ENCODE measurements at regions not wholly inside any gene's neighbourhood (a gene's known extent, or its start where the extent isn't known, plus 50 kb on each side); places are given as distances from the start of the nearest gene placed in this dataset.

DNA sequence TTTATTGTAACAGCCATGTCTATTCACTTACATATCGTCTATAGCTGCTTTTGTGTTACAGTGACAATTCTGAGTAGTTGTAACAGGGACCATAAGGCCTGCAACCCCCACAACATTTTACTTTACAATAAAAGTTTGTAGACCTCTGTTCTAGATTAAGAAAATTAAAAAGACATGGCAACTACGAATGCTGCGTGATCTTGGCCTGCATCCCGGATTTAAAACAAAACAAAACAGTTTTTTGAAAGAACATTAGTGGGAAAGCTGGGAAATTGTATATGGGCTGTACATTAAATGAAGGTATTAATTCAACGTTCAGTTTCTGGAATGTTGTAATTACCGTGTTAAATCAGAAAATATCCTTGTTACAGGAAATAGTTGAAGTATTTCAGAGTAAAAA is 64.1 kb downstream of the RMI2 start:
- Mint-ChIP-seq H3K9me3 (peaks cover 2% of the 10 kb centered on the region), H3K36me3 (ENCODE audit: low read depth) (no peaks in the 10 kb centered on the region), H3K4me1 (peaks cover 14% of the 10 kb centered on the region), H3K27me3 (ENCODE audit: low read depth) (no peaks in the 10 kb centered on the region), H3K4me3 (no peak overlapping the region), H3K27ac (peak overlapping the region; percentile 54 to 72 (median 64))
- TF ChIP-seq, protein P1, sequence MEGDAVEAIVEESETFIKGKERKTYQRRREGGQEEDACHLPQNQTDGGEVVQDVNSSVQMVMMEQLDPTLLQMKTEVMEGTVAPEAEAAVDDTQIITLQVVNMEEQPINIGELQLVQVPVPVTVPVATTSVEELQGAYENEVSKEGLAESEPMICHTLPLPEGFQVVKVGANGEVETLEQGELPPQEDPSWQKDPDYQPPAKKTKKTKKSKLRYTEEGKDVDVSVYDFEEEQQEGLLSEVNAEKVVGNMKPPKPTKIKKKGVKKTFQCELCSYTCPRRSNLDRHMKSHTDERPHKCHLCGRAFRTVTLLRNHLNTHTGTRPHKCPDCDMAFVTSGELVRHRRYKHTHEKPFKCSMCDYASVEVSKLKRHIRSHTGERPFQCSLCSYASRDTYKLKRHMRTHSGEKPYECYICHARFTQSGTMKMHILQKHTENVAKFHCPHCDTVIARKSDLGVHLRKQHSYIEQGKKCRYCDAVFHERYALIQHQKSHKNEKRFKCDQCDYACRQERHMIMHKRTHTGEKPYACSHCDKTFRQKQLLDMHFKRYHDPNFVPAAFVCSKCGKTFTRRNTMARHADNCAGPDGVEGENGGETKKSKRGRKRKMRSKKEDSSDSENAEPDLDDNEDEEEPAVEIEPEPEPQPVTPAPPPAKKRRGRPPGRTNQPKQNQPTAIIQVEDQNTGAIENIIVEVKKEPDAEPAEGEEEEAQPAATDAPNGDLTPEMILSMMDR (IDR thresholded peaks at IDR 0.05; ENCODE audit: unreplicated experiment in 3 of 3) = no peak

DNA sequence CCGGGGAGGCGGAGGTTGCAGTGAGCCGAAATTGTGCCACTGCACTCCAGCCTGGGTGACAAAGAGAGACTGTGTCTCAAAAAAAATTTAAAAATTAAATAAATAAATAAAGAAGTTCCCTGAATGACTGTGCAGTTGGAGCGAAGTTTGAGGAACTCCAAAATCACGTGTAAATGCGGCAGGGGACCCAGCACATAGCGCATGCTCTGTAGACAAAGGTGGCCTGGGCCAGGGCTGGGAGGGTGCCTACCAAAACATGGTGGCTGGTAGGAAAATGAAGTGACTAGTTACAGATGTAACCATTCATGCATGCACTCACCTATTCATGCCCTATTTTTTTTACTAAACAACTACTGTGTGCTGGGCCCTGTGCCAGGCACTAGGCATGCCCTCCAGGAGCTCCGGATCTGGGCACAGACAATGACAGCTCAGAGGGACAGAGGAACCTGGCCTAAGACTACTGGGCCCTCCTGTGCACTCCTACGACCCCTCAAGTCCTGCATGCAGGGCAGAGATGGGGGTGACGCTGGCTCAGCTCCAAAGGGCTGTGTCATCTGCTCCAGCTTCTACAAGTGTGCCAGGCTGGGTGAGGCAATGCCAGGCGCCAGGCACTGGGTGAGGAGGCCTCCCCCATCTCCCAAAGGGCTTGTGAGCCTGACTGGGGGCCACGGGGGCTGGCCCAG is 65.3 kb downstream of the RMI2 start:
- TF ChIP-seq, protein P1 (IDR thresholded peaks at IDR 0.05; ENCODE audit: unreplicated experiment in 3 of 3) = no peak
- no peak overlapping the region for H3K27ac Mint-ChIP-seq
- peaks cover 2% of the 10 kb centered on the region for H3K9me3 Mint-ChIP-seq
- H3K4me1 Mint-ChIP-seq = peaks cover 14% of the 10 kb centered on the region
- H3K27me3 Mint-ChIP-seq (ENCODE audit: low read depth) = no peaks in the 10 kb centered on the region
- H3K4me3 Mint-ChIP-seq = no peak overlapping the region
- no peaks in the 10 kb centered on the region for H3K36me3 Mint-ChIP-seq (ENCODE audit: low read depth)

DNA sequence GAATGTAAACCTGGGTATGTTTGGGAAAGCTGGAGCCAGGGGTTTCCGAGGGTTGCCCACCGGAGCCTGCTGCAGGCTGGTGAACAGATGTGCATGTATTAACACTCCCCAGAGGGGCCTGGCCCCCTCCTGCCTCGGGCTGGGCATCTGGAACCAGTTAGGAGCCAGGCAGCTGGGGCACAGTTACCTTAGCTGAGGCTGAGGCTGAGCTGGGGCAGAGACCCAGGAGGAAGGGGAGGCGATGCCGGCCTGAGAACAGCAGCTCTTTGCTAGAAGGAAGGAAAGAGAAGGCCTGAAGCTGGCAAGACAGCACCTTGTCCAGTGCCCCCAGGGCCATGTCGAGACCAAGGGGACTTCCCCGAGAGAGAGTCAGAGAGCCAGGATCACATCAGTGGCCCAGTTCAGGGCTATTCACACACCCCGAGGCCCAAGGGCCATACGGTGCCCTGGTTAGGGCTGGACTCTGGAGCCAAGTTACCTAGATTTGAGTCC is 65.8 kb downstream of the RMI2 start:
- TF ChIP-seq, protein P1 (IDR thresholded peaks at IDR 0.05; ENCODE audit: unreplicated experiment in 3 of 3) = no peak
- Mint-ChIP-seq H3K27ac (no peak overlapping the region), H3K27me3 (ENCODE audit: low read depth) (no peaks in the 10 kb centered on the region), H3K4me3 (no peak overlapping the region), H3K9me3 (peaks cover 2% of the 10 kb centered on the region), H3K36me3 (ENCODE audit: low read depth) (no peaks in the 10 kb centered on the region), H3K4me1 (peaks cover 14% of the 10 kb centered on the region)

DNA sequence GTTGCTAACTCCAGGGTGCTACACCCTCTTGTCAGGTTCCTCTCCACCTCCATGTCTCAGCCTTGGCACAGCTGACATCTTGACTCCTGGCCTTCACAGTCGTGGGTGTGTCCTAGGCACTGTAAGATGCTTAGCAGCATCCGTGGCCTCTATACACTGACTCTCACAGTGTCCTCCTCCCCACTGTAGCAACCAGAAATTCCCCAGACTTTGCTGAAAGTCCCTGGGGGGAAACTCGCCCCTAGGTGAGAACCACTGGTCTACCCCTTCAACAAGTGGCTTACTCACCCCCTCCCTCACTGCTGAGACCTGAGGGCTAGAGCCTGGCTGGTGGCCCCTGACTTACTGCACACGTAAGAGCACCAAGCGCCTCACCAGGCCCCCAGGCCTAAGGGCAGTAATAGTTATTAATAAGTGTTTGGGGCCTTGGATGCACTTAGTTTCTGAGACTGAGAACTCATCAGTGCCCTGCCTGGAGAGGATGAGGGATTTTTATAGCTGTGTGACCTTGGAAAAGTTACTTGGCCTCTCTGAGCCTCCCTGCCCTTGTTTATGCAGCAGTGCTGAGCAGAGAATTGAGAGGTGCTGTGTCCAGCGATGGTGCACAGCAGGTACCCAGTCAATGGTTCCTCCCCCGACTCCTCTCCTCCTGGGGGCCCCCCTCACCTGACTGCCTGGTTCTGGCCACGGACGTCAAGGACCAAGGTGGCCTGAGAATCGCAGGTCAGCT is 67.1 kb downstream of the RMI2 start:
- H3K4me1 Mint-ChIP-seq = peaks cover 14% of the 10 kb centered on the region
- H3K27ac Mint-ChIP-seq = no peak overlapping the region
- TF ChIP-seq, protein P1 (IDR thresholded peaks at IDR 0.05; ENCODE audit: unreplicated experiment in 3 of 3) = no peak
- H3K36me3 Mint-ChIP-seq (ENCODE audit: low read depth) = no peaks in the 10 kb centered on the region
- no peaks in the 10 kb centered on the region for H3K27me3 Mint-ChIP-seq (ENCODE audit: low read depth)
- H3K4me3 Mint-ChIP-seq = no peak overlapping the region
- H3K9me3 Mint-ChIP-seq = no peaks in the 10 kb centered on the region

DNA sequence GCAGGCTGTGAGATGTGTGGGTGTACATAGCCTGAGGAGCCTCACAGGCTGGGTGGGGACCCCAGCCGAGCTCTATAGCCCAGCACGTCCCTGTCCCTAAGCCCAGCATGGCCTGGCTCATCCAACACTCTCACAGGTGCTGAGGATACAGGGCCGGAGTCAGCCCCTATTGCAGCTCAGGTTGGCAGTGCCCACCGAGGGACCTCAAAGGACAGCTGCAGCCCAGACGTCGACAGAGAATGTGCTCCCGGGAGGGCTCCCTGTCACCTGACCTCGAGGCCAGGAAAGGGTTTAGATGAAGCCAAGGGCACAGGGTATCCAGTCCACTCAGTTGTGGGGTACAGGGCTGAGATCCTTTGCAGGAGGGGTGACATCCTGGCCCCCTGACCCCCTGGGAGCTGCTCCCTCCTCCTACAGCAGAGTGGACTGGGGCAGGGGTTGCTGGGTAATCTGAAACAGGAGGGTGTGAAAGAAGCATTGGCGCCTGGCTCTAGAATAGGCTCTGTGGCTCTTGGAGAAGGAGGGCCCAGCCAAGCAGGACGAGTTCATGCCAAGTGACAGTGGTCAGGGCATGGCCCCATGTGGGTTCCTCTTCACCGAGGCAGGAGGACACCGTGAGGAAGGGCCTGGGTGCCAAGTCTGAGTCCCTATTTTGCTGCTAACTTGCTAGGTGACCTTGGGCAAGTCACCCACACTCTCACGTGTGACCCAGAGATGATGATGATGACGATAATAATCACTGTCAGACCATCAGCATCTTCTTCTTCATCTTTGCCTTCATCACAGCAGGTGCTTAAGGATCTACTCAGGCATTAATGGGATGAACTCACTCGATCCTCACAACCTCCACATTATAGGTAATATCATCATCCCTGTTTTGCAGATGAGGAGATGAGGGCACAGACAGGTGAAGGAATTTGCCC is 68.0 kb downstream of the RMI2 start:
- Mint-ChIP-seq H3K27ac (no peak overlapping the region), H3K27me3 (ENCODE audit: low read depth) (no peaks in the 10 kb centered on the region), H3K4me1 (peaks cover 11% of the 10 kb centered on the region), H3K36me3 (ENCODE audit: low read depth) (no peaks in the 10 kb centered on the region), H3K4me3 (no peak overlapping the region), H3K9me3 (peaks cover 2% of the 10 kb centered on the region)
- TF ChIP-seq, protein P1 (IDR thresholded peaks at IDR 0.05; ENCODE audit: unreplicated experiment in 3 of 3) = no peak

Measured in nephron (organoid).